Body of pancreas (tissue), 4 donors: ENCODE measurements at regions not wholly inside any gene's neighbourhood (a gene's known extent, or its start where the extent isn't known, plus 50 kb on each side); places are given as distances from the start of the nearest gene placed in this dataset.

ENCODE experiments used
- CTCF ChIP-seq, 7 experiments: fragments of 450-650 bp in 4 of 7; fragments of 200-600 bp in 3 of 7; sonication (generic) in 3 of 7; IDR thresholded peaks; one replicate each; pipeline ENCODE4 v1.5.1; 2016 to 2019; ENCODE audit warnings: antibody characterized with exemption in 7 of 7
- POLR2A ChIP-seq, 3 donors: fragments of 450-650 bp; IDR thresholded peaks; one replicate each; pipeline ENCODE4 v1.6.1; 2016; ENCODE audit warnings: antibody characterized with exemption in 3 of 3, mild to moderate bottlenecking in 2 of 3

- no peak for TF ChIP-seq CTCF (IDR thresholded peaks at IDR 0.05)
- no peak for TF ChIP-seq POLR2A (IDR thresholded peaks at IDR 0.05)
Measured at GRCh38 chr15:36465304-36465703, 114.1 kb upstream of the CDIN1 start.
